ENCODE measurements at regions not wholly inside any gene's neighbourhood (a gene's known extent, or its start where the extent isn't known, plus 50 kb on each side); places are given as distances from the start of the nearest gene placed in this dataset.
"Not testable (repeated sequence)": the region's sequence is repeated elsewhere in the genome, so short reads cannot be mapped to it uniquely, and the experiment has no call there.

- no peak overlapping the region for H3K4me3 ChIP-seq (ENCODE audit: low read length)
- no peak overlapping the region for H3K9ac ChIP-seq (ENCODE audit: low read depth, low read length)
- no peaks in the 10 kb centered on the region for H3K9me3 ChIP-seq (ENCODE audit: insufficient read depth, low read depth, low read length)
- no peaks in the 10 kb centered on the region for H3K36me3 ChIP-seq (ENCODE audit: insufficient read depth, low read depth, low read length)
- no peak overlapping the region for H3K27ac ChIP-seq (ENCODE audit: low read length)
- H3K27me3 ChIP-seq (ENCODE audit: insufficient read depth, low read length), result no peaks in the 10 kb centered on the region
- no peaks in the 10 kb centered on the region for H3K4me1 ChIP-seq (ENCODE audit: insufficient read depth, low read length)
Measured at GRCh38 chr7:49564379-49564714, 209.1 kb upstream of the VWC2 start.

GRCh38 chr7:49577576-49577975 is 195.9 kb upstream of the VWC2 start:
- no peak overlapping the region for H3K4me3 ChIP-seq (ENCODE audit: low read length)
- no peaks in the 10 kb centered on the region for H3K9me3 ChIP-seq (ENCODE audit: insufficient read depth, low read depth, low read length)
- no peak overlapping the region for H3K27ac ChIP-seq (ENCODE audit: low read length)
- H3K4me1 ChIP-seq (ENCODE audit: insufficient read depth, low read length), result no peaks in the 10 kb centered on the region
- H3K27me3 ChIP-seq (ENCODE audit: insufficient read depth, low read length), result no peaks in the 10 kb centered on the region
- no peak overlapping the region for H3K9ac ChIP-seq (ENCODE audit: low read depth, low read length)
- H3K36me3 ChIP-seq (ENCODE audit: insufficient read depth, low read depth, low read length), result no peaks in the 10 kb centered on the region

- Histone ChIP-seq H3K4me3 (ENCODE audit: low read length) (no peak overlapping the region), H3K9me3 (ENCODE audit: insufficient read depth, low read depth, low read length) (no peaks in the 10 kb centered on the region), H3K9ac (ENCODE audit: low read depth, low read length) (no peak overlapping the region), H3K27ac (ENCODE audit: low read length) (no peak overlapping the region), H3K27me3 (ENCODE audit: insufficient read depth, low read length) (no peaks in the 10 kb centered on the region), H3K36me3 (ENCODE audit: insufficient read depth, low read depth, low read length) (no peaks in the 10 kb centered on the region), H3K4me1 (ENCODE audit: insufficient read depth, low read length) (no peaks in the 10 kb centered on the region)
Measured at GRCh38 chr7:49579408-49579807, 194.0 kb upstream of the VWC2 start.

- Histone ChIP-seq H3K27me3 (ENCODE audit: insufficient read depth, low read length) (no peaks in the 10 kb centered on the region), H3K9me3 (ENCODE audit: insufficient read depth, low read depth, low read length) (no peaks in the 10 kb centered on the region), H3K27ac (ENCODE audit: low read length) (no peak overlapping the region), H3K4me3 (ENCODE audit: low read length) (no peak overlapping the region), H3K36me3 (ENCODE audit: insufficient read depth, low read depth, low read length) (no peaks in the 10 kb centered on the region), H3K4me1 (ENCODE audit: insufficient read depth, low read length) (no peaks in the 10 kb centered on the region), H3K9ac (ENCODE audit: low read depth, low read length) (no peak overlapping the region)
Measured at GRCh38 chr7:49580000-49580399, 193.4 kb upstream of the VWC2 start.

- no peak overlapping the region for H3K4me3 ChIP-seq (ENCODE audit: low read length)
- no peak overlapping the region for H3K9ac ChIP-seq (ENCODE audit: low read depth, low read length)
- no peaks in the 10 kb centered on the region for H3K9me3 ChIP-seq (ENCODE audit: insufficient read depth, low read depth, low read length)
- no peaks in the 10 kb centered on the region for H3K36me3 ChIP-seq (ENCODE audit: insufficient read depth, low read depth, low read length)
- no peak overlapping the region for H3K27ac ChIP-seq (ENCODE audit: low read length)
- H3K27me3 ChIP-seq (ENCODE audit: insufficient read depth, low read length), result no peaks in the 10 kb centered on the region
- no peaks in the 10 kb centered on the region for H3K4me1 ChIP-seq (ENCODE audit: insufficient read depth, low read length)
Measured at GRCh38 chr7:49580761-49581160, 192.7 kb upstream of the VWC2 start.

- no peaks in the 10 kb centered on the region for H3K4me1 ChIP-seq (ENCODE audit: insufficient read depth, low read length)
- no peak overlapping the region for H3K9ac ChIP-seq (ENCODE audit: low read depth, low read length)
- H3K27me3 ChIP-seq (ENCODE audit: insufficient read depth, low read length), result no peaks in the 10 kb centered on the region
- H3K9me3 ChIP-seq (ENCODE audit: insufficient read depth, low read depth, low read length), result no peaks in the 10 kb centered on the region
- no peak overlapping the region for H3K27ac ChIP-seq (ENCODE audit: low read length)
- H3K4me3 ChIP-seq (ENCODE audit: low read length), result no peak overlapping the region
- H3K36me3 ChIP-seq (ENCODE audit: insufficient read depth, low read depth, low read length), result no peaks in the 10 kb centered on the region
Measured at GRCh38 chr7:49583440-49583839, 190.0 kb upstream of the VWC2 start.

- Histone ChIP-seq H3K27ac (ENCODE audit: low read length) (no peak overlapping the region), H3K9me3 (ENCODE audit: insufficient read depth, low read depth, low read length) (no peaks in the 10 kb centered on the region), H3K27me3 (ENCODE audit: insufficient read depth, low read length) (no peaks in the 10 kb centered on the region)
Measured at GRCh38 chr7:49596701-49597491, 176.5 kb upstream of the VWC2 start.

GRCh38 chr7:49597805-49598204 is 175.6 kb upstream of the VWC2 start:
- no peaks in the 10 kb centered on the region for H3K27me3 ChIP-seq (ENCODE audit: insufficient read depth, low read length)
- no peaks in the 10 kb centered on the region for H3K9me3 ChIP-seq (ENCODE audit: insufficient read depth, low read depth, low read length)
- no peak overlapping the region for H3K27ac ChIP-seq (ENCODE audit: low read length)
- no peaks in the 10 kb centered on the region for H3K36me3 ChIP-seq (ENCODE audit: insufficient read depth, low read depth, low read length)
- no peak overlapping the region for H3K4me3 ChIP-seq (ENCODE audit: low read length)
- no peaks in the 10 kb centered on the region for H3K4me1 ChIP-seq (ENCODE audit: insufficient read depth, low read length)
- no peak overlapping the region for H3K9ac ChIP-seq (ENCODE audit: low read depth, low read length)

More at GRCh38 chr7:49596701-49597491, 176.5 kb upstream of the VWC2 start:
- Histone ChIP-seq H3K36me3 (ENCODE audit: insufficient read depth, low read depth, low read length) (no peaks in the 10 kb centered on the region), H3K4me1 (ENCODE audit: insufficient read depth, low read length) (no peaks in the 10 kb centered on the region), H3K4me3 (ENCODE audit: low read length) (no peak overlapping the region), H3K9ac (ENCODE audit: low read depth, low read length) (no peak overlapping the region)

GRCh38 chr7:49611951-49612350 is 161.5 kb upstream of the VWC2 start:
- no peaks in the 10 kb centered on the region for H3K27me3 ChIP-seq (ENCODE audit: insufficient read depth, low read length)
- no peak overlapping the region for H3K4me3 ChIP-seq (ENCODE audit: low read length)
- H3K9me3 ChIP-seq (ENCODE audit: insufficient read depth, low read depth, low read length), result no peaks in the 10 kb centered on the region
- no peaks in the 10 kb centered on the region for H3K4me1 ChIP-seq (ENCODE audit: insufficient read depth, low read length)
- no peak overlapping the region for H3K9ac ChIP-seq (ENCODE audit: low read depth, low read length)
- H3K36me3 ChIP-seq (ENCODE audit: insufficient read depth, low read depth, low read length), result no peaks in the 10 kb centered on the region
- no peak overlapping the region for H3K27ac ChIP-seq (ENCODE audit: low read length)

GRCh38 chr7:49613759-49614158 is 159.7 kb upstream of the VWC2 start:
- Histone ChIP-seq H3K9me3 (ENCODE audit: insufficient read depth, low read depth, low read length) (no peaks in the 10 kb centered on the region), H3K36me3 (ENCODE audit: insufficient read depth, low read depth, low read length) (no peaks in the 10 kb centered on the region), H3K27me3 (ENCODE audit: insufficient read depth, low read length) (no peaks in the 10 kb centered on the region), H3K27ac (ENCODE audit: low read length) (no peak overlapping the region), H3K4me1 (ENCODE audit: insufficient read depth, low read length) (no peaks in the 10 kb centered on the region), H3K9ac (ENCODE audit: low read depth, low read length) (no peak overlapping the region), H3K4me3 (ENCODE audit: low read length) (no peak overlapping the region)

- not testable (repeated sequence) for H3K27me3 ChIP-seq (ENCODE audit: insufficient read depth, low read length); H3K36me3 ChIP-seq (ENCODE audit: insufficient read depth, low read depth, low read length); H3K27ac ChIP-seq (ENCODE audit: low read length); H3K9me3 ChIP-seq (ENCODE audit: insufficient read depth, low read depth, low read length); H3K9ac ChIP-seq (ENCODE audit: low read depth, low read length); H3K4me3 ChIP-seq (ENCODE audit: low read length); H3K4me1 ChIP-seq (ENCODE audit: insufficient read depth, low read length)
Measured at GRCh38 chr7:49614974-49615373, 158.5 kb upstream of the VWC2 start.

GRCh38 chr7:49618028-49618427 is 155.4 kb upstream of the VWC2 start:
- Histone ChIP-seq H3K36me3 (ENCODE audit: insufficient read depth, low read depth, low read length) (no peaks in the 10 kb centered on the region), H3K27me3 (ENCODE audit: insufficient read depth, low read length) (no peaks in the 10 kb centered on the region), H3K9me3 (ENCODE audit: insufficient read depth, low read depth, low read length) (no peaks in the 10 kb centered on the region), H3K9ac (ENCODE audit: low read depth, low read length) (no peak overlapping the region), H3K27ac (ENCODE audit: low read length) (no peak overlapping the region), H3K4me3 (ENCODE audit: low read length) (no peak overlapping the region), H3K4me1 (ENCODE audit: insufficient read depth, low read length) (no peaks in the 10 kb centered on the region)
